IMR-90 (cell line): ENCODE measurements at regions not wholly inside any gene's neighbourhood (a gene's known extent, or its start where the extent isn't known, plus 50 kb on each side); places are given as distances from the start of the nearest gene placed in this dataset.

Experiments
- ATAC-seq: fragments of 200-7000 bp; cut with Tn5 transposase; 2 replicates; pipeline ENCODE4 v1.9.1; 2020; ENCODE audit warnings: low read depth, mild to moderate bottlenecking, moderate library complexity
- BruUV-seq: library from RNA; stranded (reverse); fragments of 400-500 nt; replicated peaks from 2 replicates; lab custom pipeline; 2021; lab: Mats Ljungman, UMichigan
- CTCF ChIA-PET: fragments of 300-600 bp; formaldehyde crosslinking; extraction: SDS; loops from one replicate; lab custom pipeline; 2021; ENCODE audit warnings: antibody characterized with exemption; lab: Yijun Ruan, JAX
- POLR2A ChIA-PET: fragments of 300-600 bp; sonication (Branson Sonifier 250); formaldehyde crosslinking; loops from one replicate; lab custom pipeline; 2022; ENCODE audit warnings: antibody characterized with exemption; ENCODE audit not compliant: unreplicated experiment; lab: Charles Lee
- DNase-seq: peaks from one replicate; pipeline ENCODE4 v3.0.0; 2013
- H2AFZ ChIP-seq: replicated peaks from 2 replicates; pipeline ENCODE3; 2013; ENCODE audit warnings: low read length, mild to moderate bottlenecking; ENCODE audit not compliant: poor library complexity
- H2AK5ac ChIP-seq: 2 replicates; pipeline ENCODE4 v1.6.1; 2013; ENCODE audit warnings: low read depth, low read length, inconsistent platforms
- H2AK9ac ChIP-seq: replicated peaks from 2 replicates; pipeline ENCODE3; 2013; ENCODE audit warnings: mild to moderate bottlenecking, low read depth, low read length, moderate library complexity; ENCODE audit not compliant: poor library complexity
- H2BK120ac ChIP-seq: 2 replicates; pipeline ENCODE4 v1.6.1; 2013; ENCODE audit warnings: low read depth, low read length, inconsistent platforms
- H2BK15ac ChIP-seq: 3 replicates; pipeline ENCODE4 v1.6.1; 2013; ENCODE audit warnings: low read depth, low read length, inconsistent platforms
- H2BK20ac ChIP-seq: 2 replicates; pipeline ENCODE4 v1.6.1; 2013; ENCODE audit warnings: low read depth, mild to moderate bottlenecking, inconsistent platforms, low read length, moderate library complexity
- H2BK5ac ChIP-seq: 2 replicates; pipeline ENCODE4 v1.6.1; 2013; ENCODE audit warnings: mild to moderate bottlenecking, low read depth, low read length, inconsistent platforms; ENCODE audit not compliant: poor library complexity, severe bottlenecking
- H3K14ac ChIP-seq: replicated peaks from 2 replicates; pipeline ENCODE4 v1.6.1; 2013; ENCODE audit warnings: low read depth, low read length, inconsistent platforms
- H3K18ac ChIP-seq: 2 replicates; pipeline ENCODE4 v1.6.1; 2013; ENCODE audit warnings: low read depth, low read length, control low read depth
- H3K23ac ChIP-seq: 2 replicates; pipeline ENCODE4 v1.6.1; 2013; ENCODE audit warnings: low read depth, low read length, inconsistent platforms
- H3K27ac ChIP-seq: 2 replicates; pipeline ENCODE4 v1.5.1; 2013; ENCODE audit warnings: mild to moderate bottlenecking, control low read depth, low read length; ENCODE audit not compliant: insufficient read depth
- H3K27me3 ChIP-seq: 2 replicates; pipeline ENCODE4 v1.6.1; 2013; ENCODE audit warnings: low read length; ENCODE audit not compliant: control insufficient read depth, insufficient read depth
- H3K36me3 ChIP-seq: 2 replicates; pipeline ENCODE4 v1.6.1; 2013; ENCODE audit warnings: low read length, mixed read lengths; ENCODE audit not compliant: control insufficient read depth, insufficient read depth
- H3K4ac ChIP-seq: 2 replicates; pipeline ENCODE4 v1.6.1; 2013; ENCODE audit warnings: low read depth, low read length, inconsistent platforms
- H3K4me1 ChIP-seq: 2 replicates; pipeline ENCODE4 v1.6.1; 2013; ENCODE audit warnings: low read length, mixed read lengths; ENCODE audit not compliant: control insufficient read depth, insufficient read depth
- H3K4me2 ChIP-seq: 2 replicates; pipeline ENCODE4 v1.6.1; 2013; ENCODE audit warnings: low read depth, mild to moderate bottlenecking, control low read depth, low read length, moderate library complexity
- H3K4me3 ChIP-seq: 2 replicates; pipeline ENCODE4 v1.5.1; 2013; ENCODE audit warnings: low read depth, mild to moderate bottlenecking, control low read depth, low read length, moderate library complexity; ENCODE audit not compliant: insufficient read depth
- H3K56ac ChIP-seq: 2 replicates; pipeline ENCODE4 v1.6.1; 2013; ENCODE audit warnings: low read length, inconsistent platforms; ENCODE audit not compliant: insufficient read depth; ENCODE audit errors: extremely low read depth
- H3K79me1 ChIP-seq, 2 experiments: 2 replicates each; pipeline ENCODE4 v1.6.1; 2013; ENCODE audit warnings: low read length in 2 of 2, inconsistent platforms in 1 of 2, low read depth in 1 of 2
- H3K9ac ChIP-seq: 2 replicates; pipeline ENCODE4 v1.6.1; 2013; ENCODE audit warnings: low read depth, low read length, control low read depth
- H3K9me1 ChIP-seq: 2 replicates; pipeline ENCODE4 v1.6.1; 2013; ENCODE audit warnings: low read length, inconsistent platforms; ENCODE audit not compliant: insufficient read depth
- H3K9me3 ChIP-seq: 2 replicates; pipeline ENCODE4 v1.6.1; 2013; ENCODE audit warnings: low read length; ENCODE audit not compliant: control insufficient read depth, insufficient read depth
- H4K20me1 ChIP-seq: 2 replicates; pipeline ENCODE4 v1.6.1; 2013; ENCODE audit warnings: low read length, inconsistent platforms; ENCODE audit not compliant: insufficient read depth
- H4K5ac ChIP-seq: 2 replicates; pipeline ENCODE4 v1.6.1; 2013; ENCODE audit warnings: mild to moderate bottlenecking, low read depth, low read length, control low read depth
- H4K8ac ChIP-seq, 2 experiments: 2 replicates each; pipeline ENCODE4 v1.6.1; 2013; ENCODE audit warnings: low read depth in 2 of 2, low read length in 2 of 2, control low read depth in 1 of 2, inconsistent platforms in 1 of 2
- H4K91ac ChIP-seq: 2 replicates; pipeline ENCODE4 v1.6.1; 2013; ENCODE audit warnings: low read depth, low read length, inconsistent platforms; ENCODE audit not compliant: insufficient read depth
- BHLHE40 ChIP-seq: fragments of 150-350 bp; IDR thresholded peaks from 2 replicates; pipeline ENCODE4 v1.6.1; 2016; ENCODE audit warnings: mild to moderate bottlenecking, low read depth, low read length
- CEBPB ChIP-seq: IDR thresholded peaks from 2 replicates; pipeline ENCODE4 v1.6.1; 2012; ENCODE audit warnings: low read depth, low read length, improper control_type of control experiment
- CHD1 ChIP-seq: IDR thresholded peaks from 2 replicates; pipeline ENCODE4 v1.6.1; 2012; ENCODE audit warnings: low read depth, low read length, improper control_type of control experiment
- FOS ChIP-seq: fragments of 150-350 bp; IDR thresholded peaks from 2 replicates; pipeline ENCODE4 v1.6.1; 2016; ENCODE audit warnings: low read depth, low read length
- MXI1 ChIP-seq: IDR thresholded peaks from 2 replicates; pipeline ENCODE4 v1.6.1; 2012; ENCODE audit warnings: low read depth, mild to moderate bottlenecking, low read length, moderate library complexity, borderline replicate concordance
- NFE2L2 ChIP-seq: fragments of 150-350 bp; IDR thresholded peaks from 2 replicates; pipeline ENCODE4 v1.6.1; 2016; ENCODE audit warnings: low read depth, mild to moderate bottlenecking, low read length
- POLR2A ChIP-seq: IDR thresholded peaks from 2 replicates; pipeline ENCODE4 v1.6.1; 2012; ENCODE audit warnings: mild to moderate bottlenecking, low read depth, low read length
- RAD21 ChIP-seq: IDR thresholded peaks from 2 replicates; pipeline ENCODE4 v1.6.1; 2012; ENCODE audit warnings: low read length, improper control_type of control experiment
- RFX5 ChIP-seq: IDR thresholded peaks from 2 replicates; pipeline ENCODE4 v1.8.0; 2012; ENCODE audit warnings: low read depth, mild to moderate bottlenecking, low read length, moderate library complexity
- SMC3 ChIP-seq: fragments of 150-350 bp; IDR thresholded peaks from 2 replicates; pipeline ENCODE4 v1.6.1; 2016; ENCODE audit warnings: low read depth, mild to moderate bottlenecking, antibody characterized with exemption, low read length, moderate library complexity
- USF2 ChIP-seq: fragments of 150-350 bp; IDR thresholded peaks from 2 replicates; pipeline ENCODE4 v1.6.1; 2017; ENCODE audit warnings: mild to moderate bottlenecking, antibody characterized with exemption, low read length, low read depth
- WGBS, 2 experiments: methylation state at CpG; one replicate each; pipeline versions ENCODE4 v1.1.5 to v1.1.7; 2013; ENCODE audit warnings: missing lambda C conversion rate in 2 of 2; ENCODE audit not compliant: insufficient read length in 1 of 2; ENCODE audit errors: extremely low coverage in 2 of 2; 5-methylcytosine and 5-hydroxymethylcytosine counted together
- dilution Hi-C: fragments of 300-500 bp; cut with HindIII; formaldehyde crosslinking; loops from one replicate; pipeline ENCODE4 v1.14.3; 2018; ENCODE audit warnings: low sequenced_read_pairs; ENCODE audit not compliant: unreplicated experiment
- in situ Hi-C: fragments of 300-500 bp; cut with MboI; formaldehyde crosslinking; loops from 3 replicates; pipeline ENCODE4 v1.14.3; 2019; ENCODE audit warnings: low sequenced_read_pairs, inconsistent platforms, mixed read lengths
- intact Hi-C: fragments of 100-400 bp; cut with micrococcal nuclease; formaldehyde crosslinking; loops from 2 replicates; pipeline ENCODE4 v1.10.0; 2022
- TF ChIP-seq, protein P1 (sequence below): fragments of 150-350 bp; IDR thresholded peaks from 2 replicates; pipeline ENCODE4 v1.6.1; 2016; ENCODE audit warnings: low read depth, mild to moderate bottlenecking, low read length, moderate library complexity, borderline replicate concordance

- Histone ChIP-seq H3K4me1 (no peaks in the 10 kb centered on the region), H4K8ac (no peak overlapping the region), H2BK120ac (no peak overlapping the region), H2AK9ac (no peak overlapping the region), H3K56ac (no peak overlapping the region), H3K14ac (no peak overlapping the region), H3K18ac (no peak overlapping the region), H3K4ac (no peak overlapping the region), H4K91ac (no peak overlapping the region), H2BK15ac (no peak overlapping the region), H3K4me3 (no peak overlapping the region), H3K36me3 (no peaks in the 10 kb centered on the region), H2AK5ac (no peak overlapping the region), H3K9me1 (no peaks in the 10 kb centered on the region), H3K9ac (no peak overlapping the region), H3K27me3 (no peaks in the 10 kb centered on the region), H2BK5ac (no peak overlapping the region), H4K20me1 (no peaks in the 10 kb centered on the region), H3K9me3 (no peaks in the 10 kb centered on the region), H3K79me1 (no peaks in the 10 kb centered on the region), H2AFZ (no peak overlapping the region), H4K5ac (no peak overlapping the region), H3K4me2 (no peak overlapping the region), H3K23ac (no peak overlapping the region), H3K27ac (no peak overlapping the region), H2BK20ac (no peak overlapping the region)
- TF ChIP-seq BHLHE40 (no peak), NFE2L2 (no peak), MXI1 (no peak), CHD1 (no peak), CEBPB (no peak), RAD21 (no peak), FOS (no peak), POLR2A (no peak), SMC3 (no peak), USF2 (no peak), RFX5 (no peak)
- TF ChIP-seq, protein P1, sequence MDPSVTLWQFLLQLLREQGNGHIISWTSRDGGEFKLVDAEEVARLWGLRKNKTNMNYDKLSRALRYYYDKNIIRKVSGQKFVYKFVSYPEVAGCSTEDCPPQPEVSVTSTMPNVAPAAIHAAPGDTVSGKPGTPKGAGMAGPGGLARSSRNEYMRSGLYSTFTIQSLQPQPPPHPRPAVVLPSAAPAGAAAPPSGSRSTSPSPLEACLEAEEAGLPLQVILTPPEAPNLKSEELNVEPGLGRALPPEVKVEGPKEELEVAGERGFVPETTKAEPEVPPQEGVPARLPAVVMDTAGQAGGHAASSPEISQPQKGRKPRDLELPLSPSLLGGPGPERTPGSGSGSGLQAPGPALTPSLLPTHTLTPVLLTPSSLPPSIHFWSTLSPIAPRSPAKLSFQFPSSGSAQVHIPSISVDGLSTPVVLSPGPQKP: no peak
- intact Hi-C loops: no loop called here
- dilution Hi-C loops: no loop called here
- DNase-seq (no peak), ATAC-seq (no peak)
- ChIA-PET POLR2A (no interaction called here), CTCF (no interaction called here)
- BruUV-seq: no TSS peak
- in situ Hi-C loops: no loop called here
- no CpG with 5 or more reads among the region's 4 CpGs for WGBS, 2 experiments
Measured at GRCh38 chr4:20042769-20043168, 208.9 kb upstream of the SLIT2 start.
